ENCODE measurements at regions not wholly inside any gene's neighbourhood (a gene's known extent, or its start where the extent isn't known, plus 50 kb on each side); places are given as distances from the start of the nearest gene placed in this dataset.

DNA sequence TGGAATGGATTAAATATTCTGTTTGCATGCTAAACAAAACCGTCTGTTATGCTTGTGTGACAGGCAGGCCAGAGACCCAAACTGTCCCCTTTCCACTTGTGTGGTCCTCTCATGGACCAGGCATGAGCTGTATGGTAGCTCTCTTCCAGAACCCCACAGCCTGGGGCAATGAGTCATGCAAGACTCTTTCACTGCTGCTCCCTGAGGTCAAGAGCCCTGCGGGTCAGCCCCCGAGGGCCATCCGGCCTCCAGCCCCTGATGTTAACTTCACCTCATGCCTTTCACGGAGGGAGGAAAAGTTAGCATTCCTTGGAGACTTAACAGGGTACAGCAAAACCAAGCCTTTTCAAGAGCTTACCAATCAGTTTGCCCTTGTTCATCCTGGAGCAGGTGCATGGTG, 239.1 kb upstream of the DIO3 start:
- TF ChIP-seq, protein P1, sequence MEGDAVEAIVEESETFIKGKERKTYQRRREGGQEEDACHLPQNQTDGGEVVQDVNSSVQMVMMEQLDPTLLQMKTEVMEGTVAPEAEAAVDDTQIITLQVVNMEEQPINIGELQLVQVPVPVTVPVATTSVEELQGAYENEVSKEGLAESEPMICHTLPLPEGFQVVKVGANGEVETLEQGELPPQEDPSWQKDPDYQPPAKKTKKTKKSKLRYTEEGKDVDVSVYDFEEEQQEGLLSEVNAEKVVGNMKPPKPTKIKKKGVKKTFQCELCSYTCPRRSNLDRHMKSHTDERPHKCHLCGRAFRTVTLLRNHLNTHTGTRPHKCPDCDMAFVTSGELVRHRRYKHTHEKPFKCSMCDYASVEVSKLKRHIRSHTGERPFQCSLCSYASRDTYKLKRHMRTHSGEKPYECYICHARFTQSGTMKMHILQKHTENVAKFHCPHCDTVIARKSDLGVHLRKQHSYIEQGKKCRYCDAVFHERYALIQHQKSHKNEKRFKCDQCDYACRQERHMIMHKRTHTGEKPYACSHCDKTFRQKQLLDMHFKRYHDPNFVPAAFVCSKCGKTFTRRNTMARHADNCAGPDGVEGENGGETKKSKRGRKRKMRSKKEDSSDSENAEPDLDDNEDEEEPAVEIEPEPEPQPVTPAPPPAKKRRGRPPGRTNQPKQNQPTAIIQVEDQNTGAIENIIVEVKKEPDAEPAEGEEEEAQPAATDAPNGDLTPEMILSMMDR (IDR thresholded peaks at IDR 0.05): no peak
- no peak for TF ChIP-seq ZFX (IDR thresholded peaks at IDR 0.05; ENCODE audit: borderline replicate concordance)

Measured in 22Rv1 (cell line).